ENCODE measurements at regions not wholly inside any gene's neighbourhood (a gene's known extent, or its start where the extent isn't known, plus 50 kb on each side); places are given as distances from the start of the nearest gene placed in this dataset.

DNA sequence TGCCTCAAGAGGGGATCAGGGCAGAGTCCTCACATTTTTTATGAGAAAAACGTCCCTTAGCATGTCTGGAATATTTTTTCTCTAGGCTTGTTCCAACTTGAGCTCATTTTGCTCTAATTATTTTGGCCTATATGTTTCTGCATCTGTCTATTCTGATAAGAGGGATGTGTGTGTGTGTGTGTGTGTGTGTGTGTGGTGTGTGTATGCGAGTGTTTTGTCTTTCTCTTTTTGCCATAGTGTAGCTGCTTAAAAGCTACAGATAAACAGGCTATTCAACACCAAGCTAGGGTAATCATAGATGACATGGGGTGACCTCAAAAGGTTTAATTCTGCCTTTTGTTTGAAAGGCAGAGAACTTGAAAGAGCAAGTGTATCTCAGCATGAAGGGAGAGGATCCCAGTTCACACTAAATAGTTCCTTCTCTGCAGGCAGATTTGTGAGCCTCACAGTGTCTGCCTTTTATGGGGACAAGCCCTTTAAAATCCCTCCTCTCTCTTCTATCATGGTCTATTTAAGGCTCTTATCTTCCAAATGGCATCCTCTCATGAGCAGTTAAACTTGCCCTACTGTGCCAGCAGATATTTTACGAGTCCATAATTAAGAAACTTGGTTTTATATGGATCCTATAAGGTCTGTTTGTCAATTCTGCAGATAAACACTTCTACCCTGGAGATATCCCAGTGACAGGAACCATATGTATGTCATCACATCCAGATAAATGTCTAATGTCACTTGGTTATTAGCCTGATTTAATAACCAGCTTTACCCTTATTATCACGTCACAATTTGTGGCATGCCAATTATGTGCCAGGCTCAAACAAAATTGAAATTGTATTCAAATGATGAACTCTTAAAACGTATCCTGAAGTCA lies 202.9 kb upstream of the MTPN start:
- ChIA-PET POLR2A (no interaction called here), CTCF (no interaction called here)
- H3K36me3 ChIP-seq (ENCODE audit: control insufficient read depth, insufficient read depth, low read length): no peaks in the 10 kb centered on the region
- H3K27me3 ChIP-seq (ENCODE audit: control insufficient read depth, insufficient read depth, low read length): no peaks in the 10 kb centered on the region
- no peak overlapping the region for H3K4me3 ChIP-seq (ENCODE audit: low read depth, low read length)
- TF ChIP-seq, protein P1, sequence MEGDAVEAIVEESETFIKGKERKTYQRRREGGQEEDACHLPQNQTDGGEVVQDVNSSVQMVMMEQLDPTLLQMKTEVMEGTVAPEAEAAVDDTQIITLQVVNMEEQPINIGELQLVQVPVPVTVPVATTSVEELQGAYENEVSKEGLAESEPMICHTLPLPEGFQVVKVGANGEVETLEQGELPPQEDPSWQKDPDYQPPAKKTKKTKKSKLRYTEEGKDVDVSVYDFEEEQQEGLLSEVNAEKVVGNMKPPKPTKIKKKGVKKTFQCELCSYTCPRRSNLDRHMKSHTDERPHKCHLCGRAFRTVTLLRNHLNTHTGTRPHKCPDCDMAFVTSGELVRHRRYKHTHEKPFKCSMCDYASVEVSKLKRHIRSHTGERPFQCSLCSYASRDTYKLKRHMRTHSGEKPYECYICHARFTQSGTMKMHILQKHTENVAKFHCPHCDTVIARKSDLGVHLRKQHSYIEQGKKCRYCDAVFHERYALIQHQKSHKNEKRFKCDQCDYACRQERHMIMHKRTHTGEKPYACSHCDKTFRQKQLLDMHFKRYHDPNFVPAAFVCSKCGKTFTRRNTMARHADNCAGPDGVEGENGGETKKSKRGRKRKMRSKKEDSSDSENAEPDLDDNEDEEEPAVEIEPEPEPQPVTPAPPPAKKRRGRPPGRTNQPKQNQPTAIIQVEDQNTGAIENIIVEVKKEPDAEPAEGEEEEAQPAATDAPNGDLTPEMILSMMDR (IDR thresholded peaks at IDR 0.05; ENCODE audit: insufficient read depth, low read depth, low read length): no peak
- no peak for DNase-seq (ENCODE audit: low read depth)

DNA sequence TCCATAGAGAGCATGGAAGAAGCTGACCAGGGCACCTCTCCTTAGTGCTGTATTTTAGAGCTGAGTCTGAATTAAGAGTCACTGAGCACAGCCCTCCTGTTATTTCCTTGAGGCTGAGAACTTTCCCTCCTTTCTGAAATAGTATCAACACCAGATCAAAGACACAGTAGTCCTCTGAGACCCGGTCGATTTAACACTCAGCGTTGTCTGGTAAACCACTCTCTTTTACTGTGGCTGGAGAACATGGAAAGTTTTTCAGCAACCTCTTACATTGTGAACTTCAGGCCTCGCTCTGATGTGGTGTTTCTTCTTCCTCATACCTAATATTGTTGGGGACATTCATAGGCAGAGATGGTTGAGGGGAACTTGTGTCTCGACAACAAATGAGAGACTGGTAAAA lies 202.0 kb upstream of the MTPN start:
- Histone ChIP-seq H3K27me3 (ENCODE audit: control insufficient read depth, insufficient read depth, low read length) (no peaks in the 10 kb centered on the region), H3K36me3 (ENCODE audit: control insufficient read depth, insufficient read depth, low read length) (no peaks in the 10 kb centered on the region), H3K4me3 (ENCODE audit: low read depth, low read length) (no peak overlapping the region)
- POLR2A ChIA-PET: no interaction called here
- DNase-seq (ENCODE audit: low read depth): no peak
- TF ChIP-seq, protein P1 (IDR thresholded peaks at IDR 0.05; ENCODE audit: insufficient read depth, low read depth, low read length): no peak
- CTCF ChIA-PET: no interaction called here

DNA sequence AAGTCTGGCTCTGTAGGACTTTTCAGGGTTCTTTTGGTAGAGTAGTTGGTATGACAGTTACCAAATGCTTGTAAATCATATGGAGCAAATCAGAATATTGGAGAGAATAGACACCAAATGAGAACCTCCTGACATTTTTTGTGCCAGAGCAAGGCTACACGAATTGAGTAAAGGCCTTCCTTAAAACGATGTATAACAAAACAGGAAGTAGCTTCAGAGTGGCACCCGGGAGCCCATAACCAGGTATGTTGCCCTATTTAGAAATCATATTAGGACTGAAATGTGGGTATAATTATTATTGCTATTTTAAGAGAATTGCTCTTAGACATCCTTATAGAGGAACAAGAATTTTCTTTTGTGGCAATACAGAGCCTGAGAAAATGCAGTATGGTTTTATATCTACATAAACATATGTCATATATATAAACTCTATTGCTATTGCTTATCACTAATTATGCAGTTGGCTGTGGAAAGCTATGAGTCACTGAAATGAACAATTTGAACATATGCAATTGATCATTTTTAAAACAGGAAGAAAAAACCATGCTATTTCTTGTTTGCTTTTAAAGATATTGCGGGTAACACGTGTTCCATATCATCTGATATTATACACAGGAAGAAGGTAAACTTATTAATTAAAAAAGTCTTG lies 197.4 kb upstream of the MTPN start:
- Histone ChIP-seq H3K27me3 (ENCODE audit: control insufficient read depth, insufficient read depth, low read length) (no peaks in the 10 kb centered on the region), H3K4me3 (ENCODE audit: low read depth, low read length) (no peak overlapping the region), H3K36me3 (ENCODE audit: control insufficient read depth, insufficient read depth, low read length) (no peaks in the 10 kb centered on the region)
- CTCF ChIA-PET: no interaction called here
- TF ChIP-seq, protein P1 (IDR thresholded peaks at IDR 0.05; ENCODE audit: insufficient read depth, low read depth, low read length): no peak
- POLR2A ChIA-PET: no interaction called here
- DNase-seq (ENCODE audit: low read depth): no peak

DNA sequence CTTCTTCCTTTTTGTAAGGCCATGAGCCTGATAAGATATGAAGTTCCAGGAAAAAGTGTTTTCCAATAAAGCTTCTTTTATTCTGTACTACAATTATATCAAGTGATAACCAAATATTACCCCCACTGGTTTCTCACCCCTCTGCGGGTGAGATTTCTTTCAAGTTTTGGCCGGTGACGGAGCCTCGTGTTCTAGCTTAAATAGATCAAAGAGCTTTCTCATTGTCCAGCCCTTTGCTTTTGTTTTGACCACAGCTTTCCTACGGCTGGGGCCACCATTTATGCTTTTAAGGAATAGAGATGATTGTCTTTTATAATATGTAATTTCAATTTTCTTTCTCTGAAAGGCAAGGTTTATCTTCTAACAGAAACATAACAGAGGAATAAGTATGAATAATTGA lies 196.7 kb upstream of the MTPN start:
- no peak for DNase-seq (ENCODE audit: low read depth)
- Histone ChIP-seq H3K36me3 (ENCODE audit: control insufficient read depth, insufficient read depth, low read length) (no peaks in the 10 kb centered on the region), H3K4me3 (ENCODE audit: low read depth, low read length) (no peak overlapping the region), H3K27me3 (ENCODE audit: control insufficient read depth, insufficient read depth, low read length) (no peaks in the 10 kb centered on the region)
- TF ChIP-seq, protein P1 (IDR thresholded peaks at IDR 0.05; ENCODE audit: insufficient read depth, low read depth, low read length): no peak
- ChIA-PET POLR2A (no interaction called here), CTCF (no interaction called here)

DNA sequence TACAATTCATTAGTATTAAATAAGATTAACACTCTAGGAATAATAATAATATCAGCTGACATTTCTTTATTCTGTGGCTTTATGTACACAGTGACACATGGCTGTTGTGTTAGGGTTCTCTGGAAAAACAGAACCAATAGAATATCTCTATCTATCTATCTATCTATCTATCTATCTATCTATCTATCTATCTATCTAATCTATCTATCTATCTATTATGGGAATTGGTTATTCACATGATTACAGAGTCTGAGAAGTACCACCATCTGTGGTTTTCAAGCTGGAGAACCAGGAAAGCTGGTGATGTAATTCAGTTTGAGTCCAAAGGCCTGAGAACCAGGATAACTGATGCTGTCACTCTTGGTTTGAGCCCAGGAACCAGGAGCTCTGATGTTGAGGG lies 194.1 kb upstream of the MTPN start:
- no peak for DNase-seq (ENCODE audit: low read depth)
- Histone ChIP-seq H3K36me3 (ENCODE audit: control insufficient read depth, insufficient read depth, low read length) (no peaks in the 10 kb centered on the region), H3K4me3 (ENCODE audit: low read depth, low read length) (no peak overlapping the region), H3K27me3 (ENCODE audit: control insufficient read depth, insufficient read depth, low read length) (no peaks in the 10 kb centered on the region)
- CTCF ChIA-PET: interaction anchor here (0.6 kb wide), 1 partner anchor 517 kb away, joined by 3 read pairs; no protein-coding TSS in a partner anchor
- TF ChIP-seq, protein P1 (IDR thresholded peaks at IDR 0.05; ENCODE audit: insufficient read depth, low read depth, low read length): no peak
- POLR2A ChIA-PET: no interaction called here

Measured in BJ (cell line).